ENCODE measurements at regions not wholly inside any gene's neighbourhood (a gene's known extent, or its start where the extent isn't known, plus 50 kb on each side); places are given as distances from the start of the nearest gene placed in this dataset.

GRCh38 chr1:115189814-115190539 is 100.7 kb upstream of the TSPAN2 start:
- in situ Hi-C loops (cut with HindIII; ENCODE audit: low sequenced_read_pairs), result no loop called here
- TF ChIP-seq, protein P1, sequence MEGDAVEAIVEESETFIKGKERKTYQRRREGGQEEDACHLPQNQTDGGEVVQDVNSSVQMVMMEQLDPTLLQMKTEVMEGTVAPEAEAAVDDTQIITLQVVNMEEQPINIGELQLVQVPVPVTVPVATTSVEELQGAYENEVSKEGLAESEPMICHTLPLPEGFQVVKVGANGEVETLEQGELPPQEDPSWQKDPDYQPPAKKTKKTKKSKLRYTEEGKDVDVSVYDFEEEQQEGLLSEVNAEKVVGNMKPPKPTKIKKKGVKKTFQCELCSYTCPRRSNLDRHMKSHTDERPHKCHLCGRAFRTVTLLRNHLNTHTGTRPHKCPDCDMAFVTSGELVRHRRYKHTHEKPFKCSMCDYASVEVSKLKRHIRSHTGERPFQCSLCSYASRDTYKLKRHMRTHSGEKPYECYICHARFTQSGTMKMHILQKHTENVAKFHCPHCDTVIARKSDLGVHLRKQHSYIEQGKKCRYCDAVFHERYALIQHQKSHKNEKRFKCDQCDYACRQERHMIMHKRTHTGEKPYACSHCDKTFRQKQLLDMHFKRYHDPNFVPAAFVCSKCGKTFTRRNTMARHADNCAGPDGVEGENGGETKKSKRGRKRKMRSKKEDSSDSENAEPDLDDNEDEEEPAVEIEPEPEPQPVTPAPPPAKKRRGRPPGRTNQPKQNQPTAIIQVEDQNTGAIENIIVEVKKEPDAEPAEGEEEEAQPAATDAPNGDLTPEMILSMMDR (IDR thresholded peaks at IDR 0.05; ENCODE audit: low read depth, low read length, missing control alignments), result no peak
- peak; percentile 86 for DNase-seq (ENCODE audit: low read depth)
- H3K4me3 ChIP-seq (ENCODE audit: low read depth, low read length), result no peak overlapping the region

DNA sequence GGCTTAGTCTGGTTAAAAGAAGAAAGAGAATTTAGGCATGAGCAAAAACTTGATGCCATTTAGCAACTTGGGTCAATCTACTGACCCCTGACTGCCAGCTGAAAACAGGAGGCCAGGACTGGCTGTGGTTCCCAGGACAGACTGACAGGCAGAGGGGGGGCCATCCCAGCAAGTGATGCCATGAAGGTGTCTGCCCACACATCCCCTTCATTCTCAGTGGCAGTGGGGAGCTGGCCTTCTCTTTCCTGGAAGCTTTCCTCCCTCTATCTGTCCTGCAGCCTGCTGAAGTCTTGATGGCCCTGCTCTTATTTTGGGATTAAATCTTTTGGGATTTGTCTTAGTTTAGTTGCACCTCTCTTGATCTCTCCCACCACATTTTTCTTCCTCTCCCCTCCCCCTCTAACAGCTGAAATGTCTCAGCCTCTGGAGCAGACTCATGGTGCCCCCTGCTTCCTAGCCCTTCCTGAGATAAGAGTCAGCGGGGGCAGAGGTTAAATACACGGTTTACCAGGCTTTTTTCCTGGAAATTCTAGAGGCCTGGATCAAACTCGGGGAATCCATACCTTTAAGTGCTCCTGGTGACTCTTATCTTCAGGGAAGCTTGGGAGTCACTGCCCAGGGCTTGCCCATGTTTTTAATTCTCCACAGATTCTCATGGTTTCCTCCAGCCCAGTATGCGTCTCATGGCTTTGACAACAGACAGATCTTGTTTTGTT is 99.5 kb upstream of the TSPAN2 start:
- in situ Hi-C loops (cut with HindIII; ENCODE audit: low sequenced_read_pairs), result no loop called here
- no peak overlapping the region for H3K4me3 ChIP-seq (ENCODE audit: low read depth, low read length)
- DNase-seq (ENCODE audit: low read depth), result no peak
- TF ChIP-seq, protein P1 (IDR thresholded peaks at IDR 0.05; ENCODE audit: low read depth, low read length, missing control alignments), result no peak

GRCh38 chr1:115186711-115187265 is 97.5 kb upstream of the TSPAN2 start:
- no peak for DNase-seq (ENCODE audit: low read depth)
- TF ChIP-seq, protein P1 (IDR thresholded peaks at IDR 0.05; ENCODE audit: low read depth, low read length, missing control alignments), result no peak
- H3K4me3 ChIP-seq (ENCODE audit: low read depth, low read length), result no peak overlapping the region
- in situ Hi-C loops (cut with HindIII; ENCODE audit: low sequenced_read_pairs), result no loop called here

DNA sequence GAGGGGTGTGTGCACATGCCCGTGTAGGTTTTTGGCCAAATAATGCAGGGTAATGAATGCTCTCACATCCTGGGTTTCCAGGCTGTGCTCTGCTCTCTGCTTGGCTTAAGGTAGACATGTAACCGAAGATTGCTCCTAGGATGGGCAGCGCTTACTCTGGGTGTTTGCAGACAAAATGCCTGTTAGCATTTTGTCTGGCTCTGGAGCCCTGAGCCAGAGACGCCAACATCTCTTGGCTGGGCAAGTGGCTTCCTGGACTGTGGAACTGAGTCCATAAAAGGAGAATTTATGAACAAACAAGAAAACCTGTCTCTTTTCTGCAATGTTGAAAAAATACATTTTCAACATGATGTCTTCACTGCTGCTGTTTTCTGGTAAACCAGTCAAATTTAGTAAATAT is 96.0 kb upstream of the TSPAN2 start:
- in situ Hi-C loops (cut with HindIII; ENCODE audit: low sequenced_read_pairs), result no loop called here
- no peak for DNase-seq (ENCODE audit: low read depth)

GRCh38 chr1:115184951-115185331 is 95.6 kb upstream of the TSPAN2 start:
- in situ Hi-C loops (cut with HindIII; ENCODE audit: low sequenced_read_pairs), result no loop called here

More for the DNA sequence above, 96.0 kb upstream of the TSPAN2 start:
- H3K4me3 ChIP-seq (ENCODE audit: low read depth, low read length), result no peak overlapping the region
- TF ChIP-seq, protein P1 (IDR thresholded peaks at IDR 0.05; ENCODE audit: low read depth, low read length, missing control alignments), result no peak

GRCh38 chr1:115184260-115184950 is 95.1 kb upstream of the TSPAN2 start:
- H3K4me3 ChIP-seq (ENCODE audit: low read depth, low read length), result no peak overlapping the region
- TF ChIP-seq, protein P1 (IDR thresholded peaks at IDR 0.05; ENCODE audit: low read depth, low read length, missing control alignments), result no peak
- in situ Hi-C loops (cut with HindIII; ENCODE audit: low sequenced_read_pairs), result no loop called here

More at GRCh38 chr1:115184951-115185331, 95.6 kb upstream of the TSPAN2 start:
- TF ChIP-seq, protein P1 (IDR thresholded peaks at IDR 0.05; ENCODE audit: low read depth, low read length, missing control alignments), result no peak
- DNase-seq (ENCODE audit: low read depth), result no peak
- no peak overlapping the region for H3K4me3 ChIP-seq (ENCODE audit: low read depth, low read length)

More at GRCh38 chr1:115184260-115184950, 95.1 kb upstream of the TSPAN2 start:
- no peak for DNase-seq (ENCODE audit: low read depth)
